Astrocyte of the hippocampus (primary cell): ENCODE measurements at regions not wholly inside any gene's neighbourhood (a gene's known extent, or its start where the extent isn't known, plus 50 kb on each side); places are given as distances from the start of the nearest gene placed in this dataset.

Experiments used
- DNase-seq: peaks from one replicate; pipeline ENCODE4 v3.0.0; 2011; ENCODE audit warnings: low read depth, low spot score

GRCh38 chr1:228975238-228975907, 240.1 kb downstream of the RHOU start:
- DNase-seq = no peak

- no peak for DNase-seq
These were observed 241.0 kb downstream of the RHOU start for GRCh38 chr1:228976316-228976715.

GRCh38 chr1:228977307-228977706, 242.0 kb downstream of the RHOU start:
- no peak for DNase-seq

- no peak for DNase-seq
These were observed 242.5 kb downstream of the RHOU start for GRCh38 chr1:228977741-228978140.

- no peak for DNase-seq
These were observed 243.4 kb downstream of the RHOU start for GRCh38 chr1:228978484-228979324.

- no peak for DNase-seq
These were observed 244.0 kb downstream of the RHOU start for GRCh38 chr1:228979325-228979699.

- DNase-seq = no peak
These were observed 244.5 kb downstream of the RHOU start for GRCh38 chr1:228979774-228980173.

GRCh38 chr1:228980232-228980937, 245.1 kb downstream of the RHOU start:
- no peak for DNase-seq

- no peak for DNase-seq
These were observed 247.4 kb downstream of the RHOU start for GRCh38 chr1:228982637-228983036.

- DNase-seq = no peak
These were observed 248.0 kb downstream of the RHOU start for GRCh38 chr1:228983231-228983660.

GRCh38 chr1:228983661-228984060, 248.4 kb downstream of the RHOU start:
- no peak for DNase-seq

- DNase-seq = no peak
These were observed 248.8 kb downstream of the RHOU start for GRCh38 chr1:228984107-228984506.

GRCh38 chr1:228984646-228985631, 249.7 kb downstream of the RHOU start:
- DNase-seq = no peak

GRCh38 chr1:228985661-228986060, 250.4 kb downstream of the RHOU start:
- no peak for DNase-seq

- peak; percentile 73 for DNase-seq
These were observed 251.0 kb downstream of the RHOU start for GRCh38 chr1:228986093-228986904.

- DNase-seq = no peak
These were observed 252.0 kb downstream of the RHOU start for GRCh38 chr1:228987286-228987685.

- DNase-seq = no peak
These were observed 252.6 kb downstream of the RHOU start for GRCh38 chr1:228987736-228988506.

- no peak for DNase-seq
These were observed 253.4 kb downstream of the RHOU start for GRCh38 chr1:228988664-228989063.

GRCh38 chr1:228989176-228989575, 253.9 kb downstream of the RHOU start:
- DNase-seq = no peak

- no peak for DNase-seq
These were observed 254.4 kb downstream of the RHOU start for GRCh38 chr1:228989676-228989991.
